Activated CD4-positive, alpha-beta memory T cell treated with anti-CD3 and anti-CD28 coated beads for 36 hours (primary cell): ENCODE measurements at regions not wholly inside any gene's neighbourhood (a gene's known extent, or its start where the extent isn't known, plus 50 kb on each side); places are given as distances from the start of the nearest gene placed in this dataset.

ENCODE experiments used
- CTCF ChIA-PET: fragments of 350-600 bp; sonication (Branson Sonifier 250); formaldehyde crosslinking; loops from one replicate; lab custom pipeline; 2021; ENCODE audit warnings: antibody characterized with exemption, inconsistent platforms; lab: Charles Lee
- POLR2A ChIA-PET: fragments of 350-600 bp; sonication (Branson Sonifier 250); formaldehyde crosslinking; loops from one replicate; lab custom pipeline; 2021; ENCODE audit warnings: antibody characterized with exemption; lab: Charles Lee
- DNase-seq: peaks from one replicate; pipeline ENCODE4 v3.0.0-alpha.2; 2020
- H3K27ac Mint-ChIP-seq: one replicate; pipeline ENCODE4 v1.8.0; 2021; ENCODE audit warnings: mixed read lengths
- H3K27me3 Mint-ChIP-seq: one replicate; pipeline ENCODE4 v1.8.0; 2021; ENCODE audit warnings: mixed read lengths
- H3K36me3 Mint-ChIP-seq: one replicate; pipeline ENCODE4 v1.8.0; 2021; ENCODE audit warnings: mixed read lengths
- H3K4me1 Mint-ChIP-seq: one replicate; pipeline ENCODE4 v1.8.0; 2021; ENCODE audit warnings: low read depth, mixed read lengths
- H3K4me3 Mint-ChIP-seq: one replicate; pipeline ENCODE4 v1.8.0; 2021; ENCODE audit warnings: mild to moderate bottlenecking, mixed read lengths
- H3K9me3 Mint-ChIP-seq: one replicate; pipeline ENCODE4 v1.8.0; 2021; ENCODE audit warnings: mixed read lengths
- intact Hi-C: fragments of 100-400 bp; cut with micrococcal nuclease; formaldehyde crosslinking; loops from one replicate; pipeline ENCODE4 v1.15.1; 2023

DNA sequence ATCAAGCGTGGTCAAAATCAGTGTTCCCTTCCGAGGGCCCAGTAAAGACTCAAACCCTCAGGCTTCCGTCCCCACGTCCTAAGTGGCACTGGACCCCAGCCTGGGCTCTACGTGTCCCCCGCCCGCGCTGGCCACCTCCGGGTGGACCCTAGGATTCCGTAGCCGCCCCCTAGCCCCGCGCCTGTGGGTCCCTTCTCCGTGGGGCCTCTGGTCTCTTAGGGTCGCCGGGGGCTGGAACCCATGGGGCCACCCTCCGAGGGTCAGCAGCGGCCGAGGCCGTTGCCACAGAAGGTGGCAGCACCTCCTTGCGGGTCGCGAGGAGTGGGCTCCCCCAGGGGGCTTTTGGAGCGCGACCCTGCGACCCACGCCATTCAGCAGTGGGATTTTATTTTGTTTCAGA lies 170.5 kb upstream of the EEPD1 start:
- no peaks in the 10 kb centered on the region for H3K4me1 Mint-ChIP-seq

DNA sequence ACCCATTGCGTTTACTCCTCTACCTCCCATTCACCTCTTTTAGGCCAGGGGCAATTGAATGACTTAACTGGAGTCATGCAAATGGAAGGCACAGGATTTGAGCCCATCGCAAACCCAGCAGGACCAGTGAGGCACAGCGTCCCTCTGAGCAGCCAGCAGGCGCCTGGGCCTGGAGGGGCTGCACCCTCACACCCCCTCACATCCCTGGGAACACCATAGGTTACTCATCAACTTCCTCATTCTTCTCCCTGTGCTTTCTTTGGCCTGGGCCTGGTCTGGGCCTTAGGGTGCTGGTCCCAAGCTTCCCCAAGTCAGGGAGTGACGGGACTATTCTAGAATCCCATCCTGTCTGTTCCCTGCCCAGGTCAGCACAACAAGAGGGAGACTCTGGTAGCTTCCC lies 169.4 kb upstream of the EEPD1 start:
- POLR2A ChIA-PET = no interaction called here
- H3K4me1 Mint-ChIP-seq = no peaks in the 10 kb centered on the region
- CTCF ChIA-PET = interaction anchor here (0.8 to 4.0 kb wide), 5 partner anchors 8 to 558 kb away, joined by 3 to 124 read pairs (median 47); no protein-coding TSS in a partner anchor
- no peaks in the 10 kb centered on the region for H3K36me3 Mint-ChIP-seq
- intact Hi-C loops = no loop called here
- no peaks in the 10 kb centered on the region for H3K9me3 Mint-ChIP-seq
- H3K27ac Mint-ChIP-seq = no peak overlapping the region
- peaks cover 1% of the 10 kb centered on the region for H3K27me3 Mint-ChIP-seq
- H3K4me3 Mint-ChIP-seq = no peak overlapping the region
- no peak for DNase-seq

More for the DNA sequence above, 170.5 kb upstream of the EEPD1 start:
- intact Hi-C loops = no loop called here
- ChIA-PET POLR2A (no interaction called here), CTCF (interaction anchor here (1.0 kb wide), 1 partner anchor 309 kb away, joined by 4 read pairs; no protein-coding TSS in a partner anchor)
- no peak overlapping the region for H3K27ac Mint-ChIP-seq
- H3K27me3 Mint-ChIP-seq = peaks cover 1% of the 10 kb centered on the region
- no peaks in the 10 kb centered on the region for H3K9me3 Mint-ChIP-seq
- H3K4me3 Mint-ChIP-seq = no peak overlapping the region
- H3K36me3 Mint-ChIP-seq = no peaks in the 10 kb centered on the region
- DNase-seq = no peak

DNA sequence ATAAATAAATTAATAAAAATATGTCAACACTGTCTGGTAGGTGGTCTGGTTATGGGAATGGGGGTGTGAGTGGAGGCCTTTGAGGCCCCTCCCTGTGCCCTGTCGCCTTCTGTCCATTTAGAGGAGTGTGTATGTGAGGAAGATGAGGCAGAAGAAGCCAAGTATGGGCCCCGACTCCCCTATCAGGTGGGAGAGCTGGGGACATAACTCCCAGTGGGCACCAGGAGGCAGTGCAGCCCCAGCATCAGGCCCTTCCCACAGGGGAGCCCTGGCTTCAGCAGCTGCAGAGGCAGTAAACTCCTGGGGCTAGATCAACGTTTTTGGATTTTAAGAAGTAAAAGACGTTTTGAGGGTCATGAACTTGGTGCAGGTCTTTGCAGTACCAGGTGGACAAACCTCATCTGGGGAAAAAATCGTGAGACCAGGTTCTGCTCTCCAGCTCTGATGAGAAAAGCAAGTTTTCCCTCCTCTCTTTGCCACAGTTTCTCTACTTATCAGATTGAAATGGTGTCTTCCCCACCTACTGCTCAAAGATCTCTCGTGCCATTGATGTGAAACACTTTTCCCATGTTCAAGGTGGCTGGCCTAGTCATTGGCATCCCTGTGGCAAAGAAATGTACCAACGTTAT lies 167.8 kb upstream of the EEPD1 start:
- POLR2A ChIA-PET = interaction anchor here (0.6 kb wide), 1 partner anchor 300 kb away, joined by 3 read pairs; no protein-coding TSS in a partner anchor
- DNase-seq = peak; percentile 85
- Mint-ChIP-seq H3K9me3 (no peaks in the 10 kb centered on the region), H3K27ac (peak overlapping the region; percentile 15), H3K27me3 (peaks cover 1% of the 10 kb centered on the region), H3K4me1 (no peaks in the 10 kb centered on the region), H3K36me3 (no peaks in the 10 kb centered on the region), H3K4me3 (no peak overlapping the region)
- intact Hi-C loops = loop anchor here (1.0 kb wide), 3 partner anchors 306 to 382 kb away; a partner anchor contains a TSS
- CTCF ChIA-PET = interaction anchor here (0.6 to 4.0 kb wide), 18 partner anchors 9 to 382 kb away, joined by 3 to 124 read pairs (median 6); a partner anchor contains a TSS

DNA sequence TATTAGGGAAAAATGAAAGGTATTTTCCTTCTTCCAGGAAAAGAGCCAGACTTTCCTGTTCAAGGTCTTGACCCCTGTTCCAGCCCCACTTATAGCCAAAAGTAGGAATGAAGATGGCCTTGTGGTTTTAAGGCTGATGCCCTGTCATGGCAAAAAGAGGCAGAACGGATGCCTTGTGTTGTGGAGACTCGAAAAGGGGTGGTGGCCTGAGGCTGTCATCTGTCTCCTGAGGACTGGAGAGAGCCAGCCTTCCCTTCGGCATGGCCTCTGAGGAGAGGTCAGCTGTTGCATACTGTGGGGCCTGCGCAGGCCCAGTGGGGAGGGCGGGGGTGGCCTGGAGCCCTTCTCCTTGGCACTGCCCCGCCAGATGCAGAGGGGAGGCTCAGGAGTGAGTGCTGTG lies 166.0 kb upstream of the EEPD1 start:
- no peak for DNase-seq
- CTCF ChIA-PET = interaction anchor here (1.8 to 4.0 kb wide), 3 partner anchors 301 to 332 kb away, joined by 7 to 124 read pairs (median 48); no protein-coding TSS in a partner anchor
- intact Hi-C loops = no loop called here
- POLR2A ChIA-PET = no interaction called here
- H3K4me3 Mint-ChIP-seq = no peak overlapping the region
- H3K36me3 Mint-ChIP-seq = no peaks in the 10 kb centered on the region
- no peaks in the 10 kb centered on the region for H3K27me3 Mint-ChIP-seq
- no peaks in the 10 kb centered on the region for H3K9me3 Mint-ChIP-seq
- H3K4me1 Mint-ChIP-seq = peaks cover 14% of the 10 kb centered on the region
- H3K27ac Mint-ChIP-seq = no peak overlapping the region

DNA sequence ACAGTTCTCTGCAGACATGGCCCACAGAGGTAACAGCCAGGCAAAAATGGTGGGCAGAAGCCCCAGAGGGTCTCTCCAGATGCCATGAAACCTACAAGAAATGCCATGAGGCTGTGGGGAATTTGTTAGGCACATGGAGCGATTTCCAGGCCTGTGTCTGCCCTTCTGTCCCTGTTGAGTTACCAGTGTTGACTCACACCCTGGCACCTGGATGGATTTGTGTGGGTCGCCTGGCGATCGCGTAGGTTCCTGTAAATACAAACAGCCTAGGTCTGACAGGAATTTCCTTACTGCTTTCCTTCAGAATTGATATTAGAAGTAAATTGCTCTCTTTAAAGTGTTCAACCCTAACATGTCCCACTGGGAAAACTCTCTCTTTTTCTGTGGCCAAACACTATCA lies 164.9 kb upstream of the EEPD1 start:
- Mint-ChIP-seq H3K27me3 (no peaks in the 10 kb centered on the region), H3K36me3 (no peaks in the 10 kb centered on the region), H3K9me3 (no peaks in the 10 kb centered on the region), H3K4me1 (peaks cover 14% of the 10 kb centered on the region), H3K27ac (no peak overlapping the region), H3K4me3 (no peak overlapping the region)
- DNase-seq = no peak
- intact Hi-C loops = no loop called here
- ChIA-PET CTCF (no interaction called here), POLR2A (no interaction called here)

DNA sequence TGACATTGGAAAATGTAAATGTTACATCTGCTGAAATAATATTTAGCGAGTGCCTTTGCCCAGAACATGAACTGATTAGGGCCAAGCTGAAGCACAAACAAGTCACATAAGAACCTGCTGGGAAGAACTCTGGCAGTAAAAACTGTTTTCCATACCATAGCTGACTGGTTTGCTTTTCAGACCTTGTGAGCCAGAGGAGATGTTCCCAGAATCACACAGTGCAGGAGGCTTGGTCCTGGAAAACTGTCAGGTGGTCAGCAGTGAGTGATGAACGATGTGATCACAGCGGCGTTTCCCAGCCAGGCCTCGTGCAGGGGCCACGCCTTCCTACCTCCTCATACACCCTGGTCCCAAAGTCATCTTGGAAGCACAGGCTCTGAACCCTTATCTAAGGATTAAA lies 164.2 kb upstream of the EEPD1 start:
- CTCF ChIA-PET = interaction anchor here (0.7 to 1.3 kb wide), 2 partner anchors 13 to 301 kb away, joined by 3 read pairs; no protein-coding TSS in a partner anchor

DNA sequence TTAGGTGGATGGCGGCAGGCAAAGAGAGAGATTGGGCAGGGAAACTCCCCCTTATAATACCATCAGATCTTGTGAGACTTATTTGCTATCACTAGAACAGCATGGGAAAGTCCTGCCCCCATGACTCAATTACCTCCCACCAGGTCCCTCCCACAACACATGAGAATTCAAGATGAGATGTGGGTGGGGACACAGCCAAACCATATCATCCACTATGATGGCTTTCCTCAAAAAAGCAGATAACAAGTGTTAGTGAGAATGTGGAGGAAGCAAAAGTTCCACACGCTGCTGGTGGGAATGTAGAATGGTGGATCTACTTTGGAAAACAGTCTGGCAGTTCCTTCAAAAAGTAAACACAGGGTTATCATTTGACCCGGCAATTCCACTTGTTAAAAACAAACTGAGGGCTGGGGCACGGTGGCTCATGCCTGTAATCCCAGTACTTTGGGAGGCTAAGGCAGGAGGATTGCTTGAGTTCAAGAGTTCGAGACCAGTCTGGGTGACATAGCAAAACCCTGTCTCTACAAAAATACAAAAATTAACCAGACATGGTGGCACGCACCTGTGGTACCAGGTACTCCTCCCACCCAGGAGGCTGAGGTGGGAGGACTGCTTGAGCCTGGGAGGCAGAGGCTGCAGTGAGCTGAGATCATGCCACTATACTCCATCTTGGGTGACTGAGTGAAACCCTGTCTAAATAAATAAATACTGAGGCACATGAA lies 161.4 kb upstream of the EEPD1 start:
- Mint-ChIP-seq H3K27me3 (no peaks in the 10 kb centered on the region), H3K36me3 (no peaks in the 10 kb centered on the region), H3K27ac (no peak overlapping the region), H3K9me3 (no peaks in the 10 kb centered on the region), H3K4me3 (no peak overlapping the region), H3K4me1 (peaks cover 14% of the 10 kb centered on the region)
- ChIA-PET CTCF (no interaction called here), POLR2A (no interaction called here)
- intact Hi-C loops = no loop called here
- DNase-seq = peak; percentile 55

More for the DNA sequence above, 164.2 kb upstream of the EEPD1 start:
- no peaks in the 10 kb centered on the region for H3K9me3 Mint-ChIP-seq
- peaks cover 14% of the 10 kb centered on the region for H3K4me1 Mint-ChIP-seq
- H3K36me3 Mint-ChIP-seq = no peaks in the 10 kb centered on the region
- intact Hi-C loops = no loop called here
- H3K27me3 Mint-ChIP-seq = no peaks in the 10 kb centered on the region
- no peak for DNase-seq
- H3K27ac Mint-ChIP-seq = no peak overlapping the region
- POLR2A ChIA-PET = no interaction called here
- no peak overlapping the region for H3K4me3 Mint-ChIP-seq

DNA sequence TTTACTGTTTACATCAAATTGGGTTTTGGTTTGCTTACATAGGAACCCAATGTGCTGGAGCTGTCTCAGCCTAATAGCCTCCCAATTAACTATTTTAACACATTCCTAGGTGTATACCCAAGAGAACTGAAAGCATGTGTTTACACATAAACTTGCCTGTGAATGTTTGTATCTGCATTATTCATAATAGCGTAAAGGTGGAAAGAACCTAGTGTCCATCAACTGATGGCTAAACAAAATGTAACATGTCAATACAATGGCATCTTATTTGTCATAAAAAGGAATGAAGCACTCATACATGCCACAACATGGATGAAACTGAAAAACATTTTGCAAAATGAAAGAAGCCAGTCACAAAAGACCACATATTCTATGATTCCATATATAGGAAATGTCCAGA lies 160.6 kb upstream of the EEPD1 start:
- Mint-ChIP-seq H3K27ac (no peak overlapping the region), H3K4me1 (peaks cover 14% of the 10 kb centered on the region), H3K36me3 (no peaks in the 10 kb centered on the region), H3K27me3 (no peaks in the 10 kb centered on the region), H3K9me3 (no peaks in the 10 kb centered on the region), H3K4me3 (no peak overlapping the region)
- POLR2A ChIA-PET = no interaction called here
- intact Hi-C loops = no loop called here
- no peak for DNase-seq
- CTCF ChIA-PET = no interaction called here

DNA sequence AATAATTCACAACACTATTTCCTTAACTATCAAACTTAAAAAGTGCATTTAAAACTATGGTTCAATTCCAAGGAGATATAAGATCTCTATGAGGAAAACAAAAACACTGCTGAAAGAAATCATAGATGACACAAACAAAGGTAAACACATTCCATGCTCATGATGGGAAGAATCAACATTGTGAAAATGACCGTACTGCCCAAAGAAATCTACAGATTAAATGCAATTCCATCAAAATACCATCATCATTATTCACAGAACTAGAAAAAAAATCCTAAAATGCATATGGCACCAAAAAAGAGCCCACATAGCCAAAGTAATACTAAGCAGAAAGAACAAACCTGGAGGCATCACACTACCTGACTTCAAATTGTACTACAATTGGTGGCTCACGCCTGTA lies 159.9 kb upstream of the EEPD1 start:
- DNase-seq = no peak
- no peaks in the 10 kb centered on the region for H3K36me3 Mint-ChIP-seq
- no peak overlapping the region for H3K4me3 Mint-ChIP-seq
- H3K27me3 Mint-ChIP-seq = no peaks in the 10 kb centered on the region
- ChIA-PET CTCF (no interaction called here), POLR2A (no interaction called here)
- H3K4me1 Mint-ChIP-seq = peaks cover 14% of the 10 kb centered on the region
- H3K9me3 Mint-ChIP-seq = no peaks in the 10 kb centered on the region
- intact Hi-C loops = no loop called here
- no peak overlapping the region for H3K27ac Mint-ChIP-seq

DNA sequence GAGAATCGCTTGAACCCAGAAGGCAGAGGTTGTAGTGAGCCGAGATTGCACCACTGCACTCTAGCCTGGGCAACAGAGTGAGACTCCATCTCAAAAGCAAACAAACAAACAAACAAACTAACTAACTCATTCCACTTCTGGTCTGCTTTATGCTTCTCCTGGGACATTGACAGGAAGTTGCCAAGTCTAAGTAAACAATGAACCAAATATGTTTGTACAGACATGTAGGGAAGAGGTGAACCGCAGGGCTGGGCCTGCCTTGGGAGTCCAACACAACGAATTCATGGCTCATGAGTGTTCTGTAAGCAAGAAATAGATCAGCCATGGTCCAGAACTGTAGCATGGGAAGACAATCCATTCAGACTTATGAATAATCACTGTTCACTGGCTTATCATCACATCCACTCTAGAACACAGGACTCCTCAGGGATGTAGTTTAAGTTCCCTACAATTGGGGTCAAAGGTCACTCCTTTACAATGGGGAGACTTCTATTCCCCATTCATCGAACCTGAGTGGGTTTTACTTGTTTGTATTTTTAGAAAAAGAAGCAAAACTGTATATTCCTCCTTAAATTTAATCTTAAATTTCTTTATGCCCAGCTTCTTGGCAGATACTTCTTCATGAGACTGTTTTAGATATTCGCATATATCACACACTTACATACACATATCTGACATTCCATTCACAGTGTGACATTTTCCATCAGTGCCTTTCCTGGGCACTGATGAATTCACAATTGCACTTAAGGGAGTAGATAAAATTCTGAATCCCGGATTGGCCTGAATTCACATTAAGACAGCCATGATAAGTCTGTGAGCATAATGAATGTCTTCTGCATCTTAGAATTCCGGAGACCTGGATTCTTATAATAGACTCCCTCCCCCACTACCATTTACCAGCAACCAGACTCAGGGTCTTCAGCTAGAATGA lies 159.1 kb upstream of the EEPD1 start:
- peaks cover 14% of the 10 kb centered on the region for H3K4me1 Mint-ChIP-seq
- no peaks in the 10 kb centered on the region for H3K27me3 Mint-ChIP-seq
- no peaks in the 10 kb centered on the region for H3K9me3 Mint-ChIP-seq
- no peak overlapping the region for H3K4me3 Mint-ChIP-seq
- intact Hi-C loops = no loop called here
- no peaks in the 10 kb centered on the region for H3K36me3 Mint-ChIP-seq
- no peak overlapping the region for H3K27ac Mint-ChIP-seq
- CTCF ChIA-PET = interaction anchor here (1.4 kb wide), 1 partner anchor 9 kb away, joined by 5 read pairs; no protein-coding TSS in a partner anchor
- DNase-seq = no peak
- POLR2A ChIA-PET = no interaction called here

DNA sequence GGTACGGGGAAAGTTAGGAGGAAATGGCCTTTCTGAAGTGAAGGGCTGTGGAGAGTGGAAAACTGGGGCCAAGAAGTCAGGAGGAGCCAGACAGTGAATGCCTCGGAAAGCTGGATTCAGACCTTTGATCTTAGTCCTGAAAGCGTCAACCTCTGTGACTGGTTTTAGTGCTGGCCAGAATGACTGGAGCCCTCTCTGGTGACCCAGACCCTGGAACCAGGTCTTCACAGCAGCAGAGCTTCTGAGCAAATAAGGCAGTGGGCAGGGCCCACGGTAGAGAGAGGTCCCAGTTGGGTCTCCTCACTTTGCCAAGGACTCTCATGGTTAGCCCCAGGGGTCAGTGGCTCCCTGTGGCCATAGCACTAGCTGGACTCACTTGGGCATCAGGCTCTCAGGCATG lies 157.7 kb upstream of the EEPD1 start:
- intact Hi-C loops = no loop called here
- no peaks in the 10 kb centered on the region for H3K36me3 Mint-ChIP-seq
- H3K27me3 Mint-ChIP-seq = no peaks in the 10 kb centered on the region
- ChIA-PET POLR2A (no interaction called here), CTCF (interaction anchor here (1.4 kb wide), 1 partner anchor 10 kb away, joined by 5 read pairs; no protein-coding TSS in a partner anchor)
- peaks cover 14% of the 10 kb centered on the region for H3K4me1 Mint-ChIP-seq
- DNase-seq = no peak
- H3K27ac Mint-ChIP-seq = no peak overlapping the region
- no peaks in the 10 kb centered on the region for H3K9me3 Mint-ChIP-seq
- no peak overlapping the region for H3K4me3 Mint-ChIP-seq

DNA sequence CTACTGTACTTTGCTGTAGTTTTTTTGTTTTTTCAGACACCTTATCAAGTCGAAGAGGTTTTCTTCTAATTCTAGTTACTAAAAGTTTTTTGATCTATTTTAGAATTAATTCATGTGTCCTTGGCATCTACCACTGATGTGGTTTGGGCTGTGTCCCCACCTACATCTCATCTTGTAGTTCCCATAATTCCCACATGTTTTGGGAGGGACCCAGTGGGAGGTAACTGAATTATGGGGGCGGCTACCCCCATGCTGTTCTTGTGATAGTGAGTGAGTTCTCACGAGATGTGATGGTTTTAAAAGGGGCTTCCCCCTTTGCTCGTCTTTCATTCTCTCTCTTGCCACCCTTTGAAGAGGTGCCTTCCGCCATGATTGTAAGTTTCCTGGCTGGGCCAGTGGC lies 154.6 kb upstream of the EEPD1 start:
- intact Hi-C loops = no loop called here
- Mint-ChIP-seq H3K4me3 (no peak overlapping the region), H3K27ac (no peak overlapping the region), H3K36me3 (no peaks in the 10 kb centered on the region), H3K4me1 (no peaks in the 10 kb centered on the region), H3K9me3 (no peaks in the 10 kb centered on the region), H3K27me3 (no peaks in the 10 kb centered on the region)
- ChIA-PET CTCF (no interaction called here), POLR2A (no interaction called here)
- no peak for DNase-seq
